C4-2B (cell line): ENCODE measurements at regions not wholly inside any gene's neighbourhood (a gene's known extent, or its start where the extent isn't known, plus 50 kb on each side); places are given as distances from the start of the nearest gene placed in this dataset.

Experiments
- H3K27ac ChIP-seq: fragments of 450-650 bp; 2 replicates; pipeline ENCODE4 v1.5.1; 2017
- ZFX ChIP-seq: fragments of 450-650 bp; IDR thresholded peaks from 2 replicates; pipeline ENCODE4 v1.6.1; 2017
- TF ChIP-seq, protein P1 (sequence below): fragments of 450-650 bp; conservative IDR thresholded peaks from 2 replicates; pipeline ENCODE4 v1.5.1; 2017; ENCODE audit warnings: mild to moderate bottlenecking

DNA sequence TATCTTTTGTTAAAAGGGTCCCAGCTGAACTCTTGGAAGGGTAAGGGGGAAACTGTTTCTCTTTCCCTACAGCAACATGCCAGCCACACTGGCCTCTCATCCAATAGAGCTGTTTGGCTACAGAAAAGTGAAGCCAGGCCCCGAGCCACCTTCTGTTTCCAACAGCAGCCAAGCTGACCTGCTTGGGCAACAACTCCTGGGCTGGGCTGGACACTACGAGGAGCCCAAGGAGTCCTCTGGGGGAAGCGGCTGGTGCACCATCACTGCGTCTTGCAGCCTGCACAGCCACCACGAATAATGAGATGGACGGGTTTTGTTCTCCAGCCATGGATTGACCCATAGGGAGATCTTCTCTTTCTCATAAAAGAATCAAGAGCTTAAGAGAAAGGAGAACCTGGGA, 624.9 kb downstream of the NPHP4 start:
- TF ChIP-seq ZFX: no peak
- TF ChIP-seq, protein P1, sequence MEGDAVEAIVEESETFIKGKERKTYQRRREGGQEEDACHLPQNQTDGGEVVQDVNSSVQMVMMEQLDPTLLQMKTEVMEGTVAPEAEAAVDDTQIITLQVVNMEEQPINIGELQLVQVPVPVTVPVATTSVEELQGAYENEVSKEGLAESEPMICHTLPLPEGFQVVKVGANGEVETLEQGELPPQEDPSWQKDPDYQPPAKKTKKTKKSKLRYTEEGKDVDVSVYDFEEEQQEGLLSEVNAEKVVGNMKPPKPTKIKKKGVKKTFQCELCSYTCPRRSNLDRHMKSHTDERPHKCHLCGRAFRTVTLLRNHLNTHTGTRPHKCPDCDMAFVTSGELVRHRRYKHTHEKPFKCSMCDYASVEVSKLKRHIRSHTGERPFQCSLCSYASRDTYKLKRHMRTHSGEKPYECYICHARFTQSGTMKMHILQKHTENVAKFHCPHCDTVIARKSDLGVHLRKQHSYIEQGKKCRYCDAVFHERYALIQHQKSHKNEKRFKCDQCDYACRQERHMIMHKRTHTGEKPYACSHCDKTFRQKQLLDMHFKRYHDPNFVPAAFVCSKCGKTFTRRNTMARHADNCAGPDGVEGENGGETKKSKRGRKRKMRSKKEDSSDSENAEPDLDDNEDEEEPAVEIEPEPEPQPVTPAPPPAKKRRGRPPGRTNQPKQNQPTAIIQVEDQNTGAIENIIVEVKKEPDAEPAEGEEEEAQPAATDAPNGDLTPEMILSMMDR: no peak
- no peak overlapping the region for H3K27ac ChIP-seq

DNA sequence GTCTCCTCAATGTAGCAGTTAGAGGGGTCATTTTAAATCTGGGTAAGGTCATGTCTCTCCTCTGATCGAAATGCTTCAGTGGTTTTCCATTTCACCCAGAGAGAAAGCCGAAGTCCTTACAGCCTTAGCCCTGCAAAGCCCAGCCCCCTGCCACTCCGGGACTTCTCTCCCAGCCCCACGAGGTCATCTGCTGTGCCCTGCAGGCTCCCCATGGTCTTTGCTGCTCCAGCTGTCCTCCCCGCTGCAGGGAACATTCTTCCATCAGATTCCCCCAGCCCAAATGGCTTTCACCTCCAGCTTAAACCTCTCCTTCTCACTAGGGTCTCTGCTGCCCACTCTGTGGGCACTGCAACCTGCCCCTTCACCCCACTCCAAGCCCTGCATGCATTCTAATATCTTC, 626.5 kb downstream of the NPHP4 start:
- no peak overlapping the region for H3K27ac ChIP-seq
- TF ChIP-seq, protein P1: no peak
- no peak for TF ChIP-seq ZFX

DNA sequence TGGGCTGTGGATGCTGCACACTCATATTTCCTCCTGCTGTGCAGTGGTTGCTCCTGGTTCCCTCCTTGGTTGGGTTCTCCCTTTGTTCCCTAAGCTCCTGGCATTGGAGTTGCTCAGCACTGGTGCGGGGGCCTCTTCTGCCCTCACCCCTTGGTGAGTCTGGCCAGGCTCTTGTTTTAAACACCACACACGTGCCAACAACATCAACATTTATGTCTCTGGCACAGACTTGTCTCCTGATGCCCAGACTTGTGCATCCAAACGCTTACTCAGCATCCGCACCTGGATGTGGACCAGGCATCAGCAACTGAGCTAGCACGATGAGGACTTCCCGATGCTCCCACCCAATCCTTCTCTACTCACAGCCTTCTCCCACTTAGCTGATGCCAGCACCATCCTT, 627.6 kb downstream of the NPHP4 start:
- TF ChIP-seq, protein P1: no peak
- no peak for TF ChIP-seq ZFX
- H3K27ac ChIP-seq: no peak overlapping the region

DNA sequence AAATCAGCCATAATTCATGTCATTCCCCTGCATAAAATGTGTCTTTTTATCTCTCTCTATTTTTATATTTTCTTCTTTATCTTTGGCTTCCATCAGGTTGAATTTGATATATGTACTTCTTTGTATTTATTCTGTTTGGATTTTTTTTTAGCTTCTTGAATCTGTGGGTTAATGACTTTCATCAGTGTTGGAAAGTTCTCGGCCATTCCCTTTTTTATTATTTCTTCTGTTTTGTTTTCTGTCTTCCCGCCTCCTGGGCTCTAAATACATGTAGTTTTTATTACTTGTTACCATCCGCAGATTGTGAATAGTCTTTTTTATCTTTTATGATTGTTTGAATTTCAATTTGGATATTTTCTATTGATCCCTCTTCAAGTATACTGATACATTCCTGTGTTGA, 637.5 kb downstream of the NPHP4 start:
- no peak overlapping the region for H3K27ac ChIP-seq
- TF ChIP-seq, protein P1: no peak
- TF ChIP-seq ZFX: no peak

DNA sequence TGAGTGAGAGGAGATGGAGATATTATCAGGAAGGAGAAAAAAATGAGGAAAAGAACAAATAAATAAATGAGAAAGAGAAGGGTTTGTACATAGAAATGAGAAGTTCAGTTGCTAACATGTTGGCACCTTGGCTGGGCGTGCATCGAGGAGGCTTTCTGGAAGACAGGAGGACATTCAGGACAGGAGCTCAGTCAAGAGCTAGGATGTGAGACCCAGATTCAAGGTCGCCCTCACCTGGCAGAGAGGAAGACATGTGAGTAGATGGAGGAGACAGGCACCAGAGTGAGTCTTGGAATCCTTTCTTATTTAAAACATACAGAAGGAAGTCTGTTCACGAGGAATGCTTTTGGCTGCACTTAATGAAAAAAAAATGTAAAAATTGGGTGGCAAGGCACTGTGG, 640.9 kb downstream of the NPHP4 start:
- no peak for TF ChIP-seq ZFX
- TF ChIP-seq, protein P1: no peak

DNA sequence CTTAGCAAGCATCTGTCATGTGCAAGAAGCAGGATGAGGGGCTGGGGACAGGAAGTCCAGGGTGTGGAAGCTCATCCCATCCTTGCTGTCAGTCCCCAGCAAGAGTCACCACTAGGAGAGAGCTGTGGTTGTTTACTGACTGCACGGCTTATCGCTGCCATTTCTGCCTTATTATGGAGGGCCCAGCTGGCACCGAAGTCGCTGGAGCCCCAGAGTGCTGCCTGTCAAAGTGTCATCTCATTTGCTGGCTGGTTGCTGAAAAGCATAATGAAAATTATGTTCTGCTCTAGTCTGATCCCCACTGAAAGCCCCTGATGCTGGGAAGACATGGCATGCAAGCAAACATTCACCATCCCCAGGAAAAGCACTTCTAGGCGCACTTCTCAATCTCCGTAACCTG, 642.7 kb downstream of the NPHP4 start:
- no peak overlapping the region for H3K27ac ChIP-seq
- TF ChIP-seq ZFX: no peak
- TF ChIP-seq, protein P1: no peak

More for the DNA sequence above, 640.9 kb downstream of the NPHP4 start:
- no peak overlapping the region for H3K27ac ChIP-seq

DNA sequence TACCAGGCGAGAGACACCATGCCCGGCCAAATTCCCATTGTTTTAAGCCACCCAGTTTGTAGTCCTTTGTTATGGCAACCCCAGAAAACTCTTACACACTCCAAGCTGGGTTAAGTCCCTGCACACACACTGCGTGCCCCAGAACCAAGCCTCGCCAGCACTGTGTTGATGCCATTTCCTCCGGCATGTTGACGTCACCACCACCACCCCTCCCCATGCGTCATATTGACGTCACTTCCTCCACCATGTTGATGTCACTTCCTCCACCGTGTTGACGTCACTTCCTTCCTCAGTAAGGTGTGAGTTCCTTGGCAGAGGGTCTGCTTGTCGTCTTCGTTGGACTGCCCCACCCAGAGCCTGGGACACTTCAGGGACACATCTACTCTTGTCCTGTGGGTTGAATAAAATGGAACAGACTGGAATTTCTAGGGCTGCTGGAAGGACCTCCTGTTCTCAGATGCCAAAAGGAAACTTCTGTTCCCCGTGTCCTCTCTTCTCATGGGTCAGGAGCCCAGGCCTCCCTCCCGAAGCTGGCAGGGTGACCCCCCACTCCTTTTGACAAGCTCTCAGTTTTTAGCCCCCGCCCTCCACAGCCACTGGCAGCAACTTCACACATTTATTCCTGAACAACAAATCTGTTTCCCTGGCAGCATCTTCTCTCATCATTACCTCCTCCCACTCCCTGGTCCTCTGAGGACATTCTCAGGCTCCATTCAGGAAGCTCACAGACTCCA, 643.3 kb downstream of the NPHP4 start:
- TF ChIP-seq ZFX: no peak
- TF ChIP-seq, protein P1: no peak
- no peak overlapping the region for H3K27ac ChIP-seq
